Neural progenitor cell (in vitro differentiated cells): ENCODE measurements at regions not wholly inside any gene's neighbourhood (a gene's known extent, or its start where the extent isn't known, plus 50 kb on each side); places are given as distances from the start of the nearest gene placed in this dataset.

Experiments
- CTCF ChIP-seq: fragments of 200-600 bp; sonication (generic); IDR thresholded peaks from 2 replicates; pipeline ENCODE4 v1.5.1; 2017; ENCODE audit warnings: antibody characterized with exemption, mild to moderate bottlenecking
- EZH2 ChIP-seq: fragments of 200-600 bp; sonication (generic); IDR thresholded peaks from 2 replicates; pipeline ENCODE4 v1.6.1; 2017; ENCODE audit warnings: antibody characterized with exemption, mild to moderate bottlenecking, moderate library complexity
- EZH2phosphoT487 ChIP-seq: fragments of 200-600 bp; sonication (generic); IDR thresholded peaks from 2 replicates; pipeline ENCODE4 v1.6.1; 2017; ENCODE audit warnings: antibody characterized with exemption

DNA sequence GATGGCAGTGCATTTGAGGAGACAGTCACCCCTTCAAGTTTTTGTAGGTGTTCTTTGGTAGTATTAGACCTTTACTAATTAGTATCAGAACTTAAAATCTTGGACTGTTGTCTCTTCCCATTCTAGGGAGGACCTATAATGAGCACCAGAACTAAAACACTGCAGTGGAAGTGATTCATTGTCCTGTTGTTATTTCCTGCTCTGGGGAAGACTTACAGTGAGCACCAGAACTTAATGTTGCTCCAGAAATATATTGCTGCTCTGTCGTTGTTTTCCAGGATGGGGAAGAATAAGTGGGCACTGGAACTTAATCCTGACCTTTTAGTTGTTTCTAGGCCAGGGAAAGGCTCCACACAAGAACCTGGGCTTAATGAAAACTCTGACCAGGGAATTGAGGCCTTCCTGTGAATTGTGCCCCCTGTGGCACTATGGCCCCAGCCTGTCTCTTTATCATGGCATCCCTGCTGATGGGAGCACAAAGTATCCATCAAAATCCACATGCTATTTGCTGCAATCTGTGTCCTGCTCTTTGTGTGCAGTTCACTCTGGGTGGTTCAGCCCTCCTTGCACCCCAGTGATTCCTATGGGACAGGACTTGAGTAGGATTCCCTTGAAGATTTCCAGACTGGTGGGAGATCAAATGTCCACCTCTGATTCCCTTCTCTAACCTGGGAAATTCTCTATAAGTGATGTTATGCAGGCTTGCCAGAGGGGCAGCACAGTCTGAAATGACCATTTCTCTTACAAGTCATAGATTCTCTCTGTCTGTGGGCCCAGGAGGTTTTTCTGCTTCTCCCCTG is 175.8 kb downstream of the PAWR start:
- TF ChIP-seq CTCF (no peak), EZH2phosphoT487 (no peak), EZH2 (no peak)
